ENCODE measurements at regions not wholly inside any gene's neighbourhood (a gene's known extent, or its start where the extent isn't known, plus 50 kb on each side); places are given as distances from the start of the nearest gene placed in this dataset.

DNA sequence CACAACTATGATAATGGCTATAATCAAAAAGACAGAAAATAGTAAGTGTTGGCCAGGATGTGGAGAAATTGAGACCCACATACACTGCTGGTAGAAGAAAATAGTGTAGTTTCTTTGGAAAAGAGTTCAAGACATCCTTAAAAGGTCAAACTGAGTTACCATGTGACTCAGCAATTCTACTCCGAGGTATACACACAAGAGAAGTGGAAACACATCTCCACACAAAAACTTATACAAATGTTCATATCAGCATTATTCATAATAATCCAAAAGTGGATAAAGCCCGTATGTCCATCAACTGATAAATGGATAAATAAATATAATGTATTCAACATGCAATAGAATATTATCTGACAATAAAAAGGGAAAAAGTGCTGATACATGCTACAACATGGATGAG, 532.2 kb downstream of the NR2F1-AS1 start:
- no peak for DNase-seq

GRCh38 chr5:93044859-93045666, 536.0 kb downstream of the NR2F1-AS1 start:
- no peak for DNase-seq

- no peak for DNase-seq
These were observed 541.1 kb downstream of the NR2F1-AS1 start for GRCh38 chr5:93039888-93040287.

DNA sequence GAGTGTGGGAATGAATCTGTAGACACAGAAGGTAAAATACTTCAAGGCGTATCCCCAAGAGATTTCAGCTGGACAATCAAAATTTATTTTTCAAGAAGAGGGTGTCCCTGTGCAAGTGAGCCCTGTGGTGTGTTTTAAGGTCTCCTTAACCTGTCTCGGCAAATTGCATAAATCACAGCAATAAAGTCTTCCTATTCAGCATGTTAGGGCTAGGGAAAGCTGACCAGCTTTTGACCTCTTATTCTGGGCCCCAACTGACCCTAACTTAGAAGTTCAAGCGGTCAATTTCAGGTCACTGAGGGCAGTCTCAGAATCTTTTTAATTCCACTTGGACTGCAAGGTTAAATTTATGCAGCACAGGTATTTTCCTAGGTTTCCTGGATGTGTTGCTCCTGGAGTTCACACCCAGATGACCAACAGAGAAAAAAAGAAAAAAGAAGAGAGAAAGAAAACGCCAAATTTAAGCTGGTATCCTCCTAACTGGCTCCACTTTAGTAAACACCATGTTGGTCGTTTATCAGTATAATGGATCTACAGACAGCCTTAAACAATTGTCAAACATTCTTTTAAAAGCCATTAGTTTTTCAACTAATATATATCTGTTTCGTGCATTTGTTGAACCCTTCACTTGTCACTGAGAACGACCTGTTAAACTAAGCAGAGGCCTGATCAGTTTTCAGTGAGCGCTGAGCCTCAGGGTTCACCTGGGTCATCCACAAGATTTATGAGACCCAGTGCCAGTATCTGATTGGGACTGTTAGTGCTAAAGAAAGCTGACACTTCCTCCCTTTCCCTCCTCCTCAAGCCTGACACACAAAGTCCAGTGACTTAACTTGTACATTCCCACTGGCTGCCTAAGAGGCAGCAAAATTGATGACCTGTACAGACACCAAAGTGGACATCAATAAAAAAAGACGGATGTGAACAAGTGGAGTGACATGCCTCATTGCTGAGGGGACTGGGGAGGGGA, 546.1 kb downstream of the NR2F1-AS1 start:
- DNase-seq: no peak

GRCh38 chr5:93022796-93023447, 558.1 kb downstream of the NR2F1-AS1 start:
- no peak for DNase-seq

DNA sequence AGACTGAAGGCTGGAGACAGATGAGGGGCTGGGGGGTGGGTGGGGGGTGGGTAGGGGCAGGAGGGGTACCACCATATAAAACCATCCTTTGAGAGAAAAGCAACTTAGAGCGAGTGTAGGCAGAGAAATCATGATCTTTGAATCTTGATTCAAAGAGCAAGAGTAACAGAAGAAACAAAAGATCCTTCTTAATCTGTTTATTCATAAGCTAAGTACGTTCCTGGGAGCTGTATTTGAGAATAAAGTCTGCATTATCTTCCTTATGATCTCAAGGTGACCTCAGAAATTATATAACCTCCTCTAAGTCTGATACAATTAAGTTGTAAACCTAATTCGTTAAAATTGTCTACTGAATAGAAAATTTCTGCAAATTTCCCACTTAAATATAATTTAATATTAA, 558.8 kb downstream of the NR2F1-AS1 start:
- DNase-seq: no peak

DNA sequence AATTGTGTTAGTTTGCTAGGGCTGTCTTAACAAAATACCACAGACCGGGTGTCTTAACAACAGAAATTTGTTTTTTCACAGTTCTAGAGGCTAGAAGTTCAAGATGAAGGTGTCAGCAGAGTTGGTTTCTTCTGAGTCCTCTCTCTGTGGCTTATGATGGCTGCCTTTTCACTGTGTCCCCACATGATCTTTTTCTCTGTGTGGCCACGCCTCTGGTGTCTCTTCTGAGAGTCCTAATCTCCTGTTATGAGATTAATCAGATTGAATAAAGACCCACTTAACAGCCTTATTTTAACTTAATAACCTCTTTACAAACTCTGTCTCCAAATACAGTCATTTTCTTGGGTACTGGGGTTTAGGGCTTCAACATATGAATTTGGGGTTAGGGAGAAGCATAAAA, 561.1 kb downstream of the NR2F1-AS1 start:
- no peak for DNase-seq

DNA sequence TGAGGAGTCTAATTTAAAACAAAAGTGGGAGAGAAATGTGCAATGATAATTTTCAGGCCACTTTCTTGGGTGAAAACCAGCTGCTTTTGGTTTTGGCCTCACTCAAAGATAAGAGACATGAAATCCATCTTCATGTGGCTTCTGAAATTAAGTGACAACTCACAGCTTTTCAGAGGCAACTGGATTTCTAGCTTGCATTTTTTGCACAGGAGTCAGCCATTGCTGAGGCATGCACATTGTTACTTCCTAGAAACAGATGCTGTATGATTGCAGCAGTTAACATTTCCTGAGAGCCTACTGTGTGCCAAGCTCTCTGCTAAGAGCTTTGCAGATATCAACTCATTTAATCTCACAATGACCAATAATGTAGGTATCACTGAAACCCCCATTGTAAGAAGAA, 562.6 kb downstream of the NR2F1-AS1 start:
- DNase-seq: no peak

DNA sequence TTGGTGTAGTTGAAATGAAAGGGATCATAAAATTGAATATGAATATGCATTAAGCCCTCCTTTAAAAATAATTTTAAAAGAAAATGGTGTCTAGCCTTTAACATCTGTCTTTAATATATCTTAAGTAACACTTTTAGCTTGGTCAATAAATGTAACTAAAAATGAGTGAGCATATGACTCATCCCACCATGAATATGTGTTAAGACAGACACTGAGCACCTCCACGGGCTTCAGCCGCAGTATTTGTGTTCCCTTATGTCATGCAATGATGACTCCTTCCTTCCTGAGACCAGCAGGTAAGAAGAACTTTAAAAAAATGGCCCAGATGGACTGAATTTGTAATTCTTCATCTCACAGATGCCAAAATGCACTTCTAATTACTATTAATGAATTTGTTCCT, 563.2 kb downstream of the NR2F1-AS1 start:
- DNase-seq: no peak

- no peak for DNase-seq
These were observed 563.6 kb downstream of the NR2F1-AS1 start for GRCh38 chr5:93017376-93017775.

- DNase-seq: no peak
These were observed 570.4 kb downstream of the NR2F1-AS1 start for GRCh38 chr5:93010616-93011015.

- no peak for DNase-seq
These were observed 571.0 kb downstream of the NR2F1-AS1 start for GRCh38 chr5:93010037-93010436.

DNA sequence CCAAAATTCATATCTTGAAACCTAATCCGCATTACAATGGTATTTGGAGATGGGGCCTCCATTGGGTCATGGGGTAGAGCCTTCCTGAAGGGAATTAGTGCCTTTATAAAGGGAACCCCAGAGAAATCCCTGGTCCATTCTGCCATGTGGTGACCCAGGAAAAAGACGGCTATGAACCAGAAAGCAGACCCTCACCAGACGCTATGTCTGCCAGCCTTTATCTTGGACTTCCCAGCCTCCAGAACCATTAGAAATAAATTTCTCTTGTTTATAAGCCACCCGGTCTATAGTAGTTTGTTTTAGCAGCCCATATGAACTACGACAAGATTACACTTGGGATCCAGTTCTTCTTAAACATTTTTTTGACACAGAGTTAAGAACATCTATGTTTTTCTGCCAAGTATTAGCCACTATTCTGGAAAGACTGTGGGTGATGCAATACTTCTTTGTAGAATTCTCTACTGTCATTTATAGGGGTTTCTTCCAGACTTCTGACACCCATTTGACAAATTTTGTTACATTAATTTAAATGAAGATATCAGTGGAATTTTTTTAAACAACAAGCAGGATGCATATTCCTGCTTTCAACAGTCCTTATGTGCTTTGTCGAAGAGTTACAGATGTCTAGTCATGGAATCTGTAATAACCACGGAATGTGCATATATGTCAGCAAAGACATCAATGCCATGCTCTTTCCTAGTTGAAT, 572.4 kb downstream of the NR2F1-AS1 start:
- no peak for DNase-seq

GRCh38 chr5:93006915-93007314, 574.1 kb downstream of the NR2F1-AS1 start:
- DNase-seq: no peak

GRCh38 chr5:92998456-92998855, 582.6 kb downstream of the NR2F1-AS1 start:
- no peak for DNase-seq

DNA sequence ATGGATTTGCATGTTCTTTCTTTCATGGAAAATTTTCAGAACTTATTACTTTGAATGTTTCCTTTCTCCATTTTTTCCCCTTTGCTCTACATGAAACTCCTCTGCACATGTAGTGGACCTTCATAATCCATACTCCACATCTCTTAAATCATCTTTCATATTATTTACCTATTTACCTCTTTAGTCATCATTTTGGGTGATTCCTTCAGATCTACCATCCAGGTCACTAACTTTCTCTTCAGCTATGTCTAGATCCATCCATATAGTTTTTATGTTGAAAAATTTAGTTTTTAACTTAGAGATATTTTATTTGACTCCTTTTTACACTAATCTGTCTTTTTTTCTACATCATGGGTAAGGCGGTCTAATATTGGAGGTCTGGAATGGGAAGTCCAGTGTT, 586.6 kb downstream of the NR2F1-AS1 start:
- DNase-seq: no peak

DNA sequence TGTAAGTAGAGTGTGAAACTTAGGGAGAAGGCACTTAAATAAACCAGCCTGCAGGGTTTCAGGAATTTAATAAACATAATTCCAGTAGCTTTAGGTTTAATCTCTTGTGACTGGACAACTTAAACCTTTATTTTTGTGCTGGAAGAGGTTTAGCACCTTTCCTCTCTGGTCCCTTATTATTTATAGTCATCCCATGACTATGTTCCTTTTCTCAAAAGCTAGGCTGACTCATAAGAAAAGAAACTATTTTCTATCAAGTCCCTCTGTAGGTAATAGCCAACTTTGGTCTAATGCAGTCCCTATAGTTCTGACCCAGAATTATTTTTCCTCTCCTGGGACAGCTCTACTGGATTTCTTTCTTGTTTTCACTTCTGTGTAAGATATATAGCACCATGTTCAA, 588.9 kb downstream of the NR2F1-AS1 start:
- DNase-seq: no peak

- no peak for DNase-seq
These were observed 589.4 kb downstream of the NR2F1-AS1 start for GRCh38 chr5:92991581-92992067.

GRCh38 chr5:92990771-92991170, 590.2 kb downstream of the NR2F1-AS1 start:
- DNase-seq: no peak

- DNase-seq: no peak
These were observed 600.0 kb downstream of the NR2F1-AS1 start for GRCh38 chr5:92981001-92981400.

DNA sequence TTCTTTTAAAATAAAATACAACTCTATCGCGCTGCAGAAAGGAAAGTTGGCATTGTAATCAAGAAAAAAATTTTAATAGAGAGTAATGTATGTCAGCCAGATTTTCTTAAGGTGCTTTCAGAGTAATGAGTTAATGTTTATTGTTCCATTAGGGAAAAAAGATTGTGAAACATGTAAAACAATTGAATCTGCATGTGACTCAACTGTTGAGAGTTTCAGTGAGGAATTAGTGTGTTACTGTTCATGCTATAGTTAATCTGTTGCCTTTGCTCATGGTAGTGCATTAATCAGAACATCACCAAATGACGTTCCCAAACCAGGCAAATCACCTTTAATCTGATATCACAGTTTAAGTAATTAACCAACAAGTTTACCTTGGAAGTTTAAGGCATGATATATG, 600.5 kb downstream of the NR2F1-AS1 start:
- no peak for DNase-seq

DNA sequence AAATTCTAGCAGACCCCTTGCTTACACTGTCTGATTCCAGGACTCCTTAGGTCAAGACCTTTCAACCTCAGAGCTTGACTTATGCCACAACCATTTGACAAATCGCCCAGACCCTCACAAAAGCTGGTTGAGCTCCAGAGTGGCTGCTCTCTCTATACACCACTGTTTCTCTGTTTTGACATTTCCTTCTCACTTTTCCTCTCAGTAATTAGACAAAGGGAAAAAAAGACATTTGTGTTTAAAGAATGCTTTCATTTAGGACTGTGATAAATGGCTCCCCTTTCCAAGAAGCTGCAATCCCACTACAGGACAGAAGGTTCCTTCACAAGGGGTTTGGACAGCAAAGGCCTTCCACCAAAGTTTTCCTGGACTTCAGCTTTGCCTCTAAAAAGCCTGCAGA, 601.3 kb downstream of the NR2F1-AS1 start:
- no peak for DNase-seq

All from central memory CD4-positive, alpha-beta T cell (primary cell).